CD4-positive, alpha-beta T cell treated with Interleukin-6 for 4 hours (primary cell): ENCODE measurements at regions not wholly inside any gene's neighbourhood (a gene's known extent, or its start where the extent isn't known, plus 50 kb on each side); places are given as distances from the start of the nearest gene placed in this dataset.
"Not testable (repeated sequence)": the region's sequence is repeated elsewhere in the genome, so short reads cannot be mapped to it uniquely, and the experiment has no call there.

Experiments
- DNase-seq: peaks from one replicate; pipeline ENCODE4 v3.0.0-alpha.2; 2020; ENCODE audit warnings: mixed read lengths

- DNase-seq, result no peak
Observed at GRCh38 chr9:86997156-86997555, 49.9 kb upstream of the GAS1 start.

GRCh38 chr9:86997951-86998350 lies 50.6 kb upstream of the GAS1 start:
- DNase-seq, result no peak

- no peak for DNase-seq
Observed at GRCh38 chr9:87002517-87002916, 55.2 kb upstream of the GAS1 start.

- no peak for DNase-seq
Observed at GRCh38 chr9:87004016-87004415, 56.7 kb upstream of the GAS1 start.

GRCh38 chr9:87006956-87007355 lies 59.6 kb upstream of the GAS1 start:
- no peak for DNase-seq

GRCh38 chr9:87007711-87008366 lies 60.5 kb upstream of the GAS1 start:
- no peak for DNase-seq

- no peak for DNase-seq
Observed at GRCh38 chr9:87008667-87009066, 61.4 kb upstream of the GAS1 start.

GRCh38 chr9:87010626-87011025 lies 63.3 kb upstream of the GAS1 start:
- no peak for DNase-seq

GRCh38 chr9:87011551-87011950 lies 64.2 kb upstream of the GAS1 start:
- no peak for DNase-seq

- DNase-seq, result no peak
Observed at GRCh38 chr9:87013490-87013889, 66.2 kb upstream of the GAS1 start.

- no peak for DNase-seq
Observed at GRCh38 chr9:87014436-87014835, 67.1 kb upstream of the GAS1 start.

- DNase-seq, result no peak
Observed at GRCh38 chr9:87016681-87017080, 69.4 kb upstream of the GAS1 start.

GRCh38 chr9:87020169-87020950 lies 73.1 kb upstream of the GAS1 start:
- DNase-seq, result no peak

GRCh38 chr9:87022178-87022577 lies 74.9 kb upstream of the GAS1 start:
- no peak for DNase-seq

GRCh38 chr9:87026204-87026603 lies 78.9 kb upstream of the GAS1 start:
- no peak for DNase-seq

- not testable (repeated sequence) for DNase-seq
Observed at GRCh38 chr9:87028836-87029235, 81.5 kb upstream of the GAS1 start.

GRCh38 chr9:87029905-87030304 lies 82.6 kb upstream of the GAS1 start:
- DNase-seq, result no peak

GRCh38 chr9:87034841-87035240 lies 87.5 kb upstream of the GAS1 start:
- DNase-seq, result no peak

GRCh38 chr9:87035879-87036278 lies 88.6 kb upstream of the GAS1 start:
- no peak for DNase-seq

- no peak for DNase-seq
Observed at GRCh38 chr9:87036506-87036905, 89.2 kb upstream of the GAS1 start.

- DNase-seq, result no peak
Observed at GRCh38 chr9:87039809-87040392, 92.6 kb upstream of the GAS1 start.

GRCh38 chr9:87040410-87041009 lies 93.2 kb upstream of the GAS1 start:
- no peak for DNase-seq

GRCh38 chr9:87041553-87042235 lies 94.4 kb upstream of the GAS1 start:
- not testable (repeated sequence) for DNase-seq
